ENCODE measurements at regions not wholly inside any gene's neighbourhood (a gene's known extent, or its start where the extent isn't known, plus 50 kb on each side); places are given as distances from the start of the nearest gene placed in this dataset.
"Not testable (repeated sequence)": the region's sequence is repeated elsewhere in the genome, so short reads cannot be mapped to it uniquely, and the experiment has no call there.

DNA sequence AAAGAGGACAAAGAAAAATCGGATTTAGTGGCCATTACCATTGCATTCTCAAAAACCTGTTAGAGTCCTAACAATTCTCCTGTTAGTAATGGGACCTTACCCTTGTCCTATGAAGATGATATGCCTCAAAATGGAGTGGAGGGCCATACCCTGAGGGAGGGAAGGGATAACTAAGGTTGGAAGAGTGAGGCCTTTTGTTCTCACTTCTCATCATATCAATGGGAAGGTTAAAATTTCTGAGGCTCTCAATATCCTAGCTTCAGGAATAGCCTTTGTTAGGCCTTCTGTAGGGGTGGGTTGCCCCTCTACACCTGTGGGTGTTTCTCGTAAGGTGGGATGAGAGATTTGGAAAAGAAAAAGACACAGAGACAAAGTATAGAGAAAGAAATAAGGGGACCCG lies 109.4 kb upstream of the SGIP1 start:
- H3K27me3 ChIP-seq (ENCODE audit: control insufficient read depth, insufficient read depth, low read length); H3K27ac ChIP-seq (ENCODE audit: low read length); DNase-seq; H3K4me3 ChIP-seq (ENCODE audit: low read length); H3K4me1 ChIP-seq (ENCODE audit: control insufficient read depth, insufficient read depth, low read length); H3K36me3 ChIP-seq (ENCODE audit: control insufficient read depth, insufficient read depth, low read length); H3K9me3 ChIP-seq (replicated peaks; ENCODE audit: control insufficient read depth, low read depth, low read length): not testable (repeated sequence)
- WGBS (ENCODE audit: insufficient coverage), result no CpG with 5 or more reads among the region's 3 CpGs

DNA sequence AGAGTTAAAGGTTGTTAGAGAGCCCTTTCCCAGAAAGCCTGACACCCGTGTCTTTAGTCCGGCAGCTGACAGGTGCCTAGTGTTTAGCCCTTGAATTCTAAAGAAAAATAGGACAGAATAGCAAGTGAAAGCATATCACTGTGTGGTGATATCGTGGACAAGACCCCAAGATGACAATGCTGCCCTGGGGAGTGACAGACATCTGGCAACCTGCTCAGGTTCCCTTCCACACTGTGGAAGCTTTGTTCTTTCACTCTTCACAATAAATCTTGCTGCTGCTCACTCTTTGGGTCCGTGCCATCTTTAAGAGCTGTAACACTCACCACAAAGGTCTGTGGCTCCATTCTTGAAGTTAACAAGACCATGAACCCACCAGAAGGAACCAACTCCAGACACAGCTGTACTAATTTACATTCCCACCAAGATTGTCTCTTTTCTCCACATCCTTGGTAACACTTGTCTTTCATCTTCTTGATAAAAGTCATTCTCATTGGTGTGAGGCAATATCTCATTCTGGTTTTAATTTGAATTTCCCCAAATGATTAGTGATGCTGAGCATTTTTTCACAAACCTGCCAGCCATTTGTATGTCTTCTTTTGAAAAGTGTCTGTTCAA lies 107.6 kb upstream of the SGIP1 start:
- Histone ChIP-seq H3K27ac (ENCODE audit: low read length) (no peak overlapping the region), H3K36me3 (ENCODE audit: control insufficient read depth, insufficient read depth, low read length) (no peaks in the 10 kb centered on the region), H3K9me3 (replicated peaks; ENCODE audit: control insufficient read depth, low read depth, low read length) (peaks cover 10% of the 10 kb centered on the region), H3K4me3 (ENCODE audit: low read length) (no peak overlapping the region), H3K4me1 (ENCODE audit: control insufficient read depth, insufficient read depth, low read length) (no peaks in the 10 kb centered on the region), H3K27me3 (ENCODE audit: control insufficient read depth, insufficient read depth, low read length) (no peaks in the 10 kb centered on the region)
- 27% methylated on average over 2 of the region's 4 CpGs for WGBS (ENCODE audit: insufficient coverage)
- DNase-seq, result no peak

DNA sequence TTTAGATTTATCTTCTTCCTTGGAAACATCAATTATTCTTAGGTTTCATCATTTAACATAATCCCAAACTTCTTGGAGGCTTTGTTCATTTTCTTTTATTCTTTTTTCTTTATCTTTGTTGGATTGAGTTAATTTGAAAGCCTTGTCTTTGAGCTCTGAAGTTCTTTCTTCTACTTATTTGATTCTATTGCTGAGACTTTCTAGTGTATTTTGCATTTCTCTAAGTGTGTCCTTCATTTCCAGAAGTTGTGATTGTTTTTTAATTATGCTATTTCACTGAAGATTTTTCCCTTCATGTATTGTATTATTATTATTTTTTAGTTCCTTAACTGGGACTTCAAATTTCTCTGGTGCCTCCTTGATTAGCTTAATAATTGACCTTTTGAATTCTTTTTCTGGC lies 103.1 kb upstream of the SGIP1 start:
- H3K9me3 ChIP-seq (replicated peaks; ENCODE audit: control insufficient read depth, low read depth, low read length), result peaks cover 13% of the 10 kb centered on the region
- H3K27ac ChIP-seq (ENCODE audit: low read length); H3K27me3 ChIP-seq (ENCODE audit: control insufficient read depth, insufficient read depth, low read length); DNase-seq; H3K4me1 ChIP-seq (ENCODE audit: control insufficient read depth, insufficient read depth, low read length); H3K36me3 ChIP-seq (ENCODE audit: control insufficient read depth, insufficient read depth, low read length); H3K4me3 ChIP-seq (ENCODE audit: low read length): not testable (repeated sequence)

DNA sequence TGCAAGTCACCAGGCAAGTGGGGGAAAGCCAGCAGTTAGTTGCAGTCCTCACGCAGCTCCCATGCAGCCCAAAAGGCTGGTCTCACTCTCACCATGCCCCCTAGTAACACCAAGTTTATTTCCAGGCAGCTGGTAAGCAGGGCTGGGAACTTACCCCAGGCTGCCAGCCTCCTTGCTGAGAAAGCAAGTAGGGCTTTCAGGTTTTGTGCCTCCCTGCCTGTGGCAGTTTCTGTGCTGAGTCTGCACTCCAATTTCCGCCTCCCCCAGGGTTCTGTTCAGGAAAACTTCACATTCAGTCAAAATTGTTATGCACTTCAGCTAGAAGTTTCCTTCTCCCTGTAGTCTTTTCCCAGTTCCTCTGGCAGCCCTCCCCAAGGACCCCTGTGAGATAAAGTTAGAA lies 102.0 kb upstream of the SGIP1 start:
- Histone ChIP-seq H3K4me3 (ENCODE audit: low read length) (no peak overlapping the region), H3K4me1 (ENCODE audit: control insufficient read depth, insufficient read depth, low read length) (no peaks in the 10 kb centered on the region), H3K9me3 (replicated peaks; ENCODE audit: control insufficient read depth, low read depth, low read length) (peaks cover 13% of the 10 kb centered on the region), H3K27ac (ENCODE audit: low read length) (no peak overlapping the region), H3K36me3 (ENCODE audit: control insufficient read depth, insufficient read depth, low read length) (no peaks in the 10 kb centered on the region), H3K27me3 (ENCODE audit: control insufficient read depth, insufficient read depth, low read length) (no peaks in the 10 kb centered on the region)
- 75% methylated on average over 2 of the region's 2 CpGs for WGBS (ENCODE audit: insufficient coverage)
- no peak for DNase-seq

DNA sequence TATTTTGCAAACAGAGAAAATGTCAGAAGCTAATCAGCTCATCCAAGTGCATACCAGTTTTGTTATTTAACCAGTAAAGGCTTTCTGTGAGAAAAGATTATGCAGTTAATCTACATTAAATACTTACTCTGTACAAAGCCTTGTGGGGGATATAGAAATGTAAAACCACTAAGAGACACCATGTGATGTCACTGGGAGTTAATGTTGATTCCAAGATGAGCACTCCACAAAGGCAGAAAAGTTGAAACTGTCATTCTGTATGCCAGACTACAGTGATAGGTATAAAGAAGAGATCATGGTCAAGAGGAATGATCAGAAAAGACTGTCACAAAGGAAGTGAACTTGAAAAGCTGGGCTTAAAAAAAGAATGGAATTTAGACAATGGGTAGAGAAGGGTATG lies 100.3 kb upstream of the SGIP1 start:
- Histone ChIP-seq H3K9me3 (replicated peaks; ENCODE audit: control insufficient read depth, low read depth, low read length) (peaks cover 6% of the 10 kb centered on the region), H3K27ac (ENCODE audit: low read length) (no peak overlapping the region), H3K36me3 (ENCODE audit: control insufficient read depth, insufficient read depth, low read length) (no peaks in the 10 kb centered on the region), H3K4me1 (ENCODE audit: control insufficient read depth, insufficient read depth, low read length) (no peaks in the 10 kb centered on the region), H3K27me3 (ENCODE audit: control insufficient read depth, insufficient read depth, low read length) (no peaks in the 10 kb centered on the region), H3K4me3 (ENCODE audit: low read length) (no peak overlapping the region)
- DNase-seq, result no peak

DNA sequence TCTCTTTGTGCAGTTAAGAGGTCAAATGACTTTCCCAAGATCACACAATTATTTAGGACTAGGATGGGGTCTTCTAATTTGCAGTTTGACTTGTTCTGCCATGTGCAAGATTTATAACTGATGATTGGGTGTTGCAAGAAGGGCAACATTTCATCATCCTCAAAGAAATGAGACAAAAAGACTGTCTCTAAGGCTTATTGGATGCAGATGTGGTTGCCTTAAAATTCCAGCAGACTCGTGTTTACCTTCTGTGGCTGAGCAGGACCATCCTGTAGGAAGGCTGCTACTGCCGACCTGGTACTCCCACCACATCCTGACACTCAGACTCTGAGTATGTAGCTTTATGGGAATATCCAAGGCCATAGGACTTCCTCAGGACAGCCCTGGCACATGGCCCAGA lies 99.9 kb upstream of the SGIP1 start:
- H3K27ac ChIP-seq (ENCODE audit: low read length), result no peak overlapping the region
- no peaks in the 10 kb centered on the region for H3K27me3 ChIP-seq (ENCODE audit: control insufficient read depth, insufficient read depth, low read length)
- H3K4me1 ChIP-seq (ENCODE audit: control insufficient read depth, insufficient read depth, low read length), result no peaks in the 10 kb centered on the region
- no peak overlapping the region for H3K4me3 ChIP-seq (ENCODE audit: low read length)
- peaks cover 6% of the 10 kb centered on the region for H3K9me3 ChIP-seq (replicated peaks; ENCODE audit: control insufficient read depth, low read depth, low read length)
- no peak for DNase-seq
- no peaks in the 10 kb centered on the region for H3K36me3 ChIP-seq (ENCODE audit: control insufficient read depth, insufficient read depth, low read length)
- WGBS (ENCODE audit: insufficient coverage), result 10% methylated on average over 2 of the region's 2 CpGs

DNA sequence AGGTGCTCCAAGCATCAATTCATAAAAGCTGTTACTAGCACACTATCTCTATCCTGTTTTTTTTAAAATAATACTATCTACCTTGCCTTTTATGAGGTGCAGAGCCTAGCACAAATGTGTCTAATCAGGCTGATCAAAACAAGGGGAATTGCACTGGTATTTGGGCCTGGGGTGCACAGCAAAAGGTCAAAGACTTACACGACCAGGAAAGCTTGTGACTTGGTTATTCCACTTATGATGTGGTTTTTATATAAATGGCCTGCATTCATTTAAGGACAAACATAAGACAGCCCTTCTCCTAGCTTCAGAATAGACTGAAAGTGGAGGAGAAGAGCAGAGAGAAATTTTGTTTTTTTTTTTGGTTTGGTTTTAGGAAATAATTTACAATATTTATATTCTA lies 98.4 kb upstream of the SGIP1 start:
- WGBS (ENCODE audit: insufficient coverage), result no CpG with 5 or more reads among the region's 1 CpG
- H3K36me3 ChIP-seq (ENCODE audit: control insufficient read depth, insufficient read depth, low read length), result no peaks in the 10 kb centered on the region
- H3K4me1 ChIP-seq (ENCODE audit: control insufficient read depth, insufficient read depth, low read length), result no peaks in the 10 kb centered on the region
- no peaks in the 10 kb centered on the region for H3K27me3 ChIP-seq (ENCODE audit: control insufficient read depth, insufficient read depth, low read length)
- H3K27ac ChIP-seq (ENCODE audit: low read length), result no peak overlapping the region
- peaks cover 6% of the 10 kb centered on the region for H3K9me3 ChIP-seq (replicated peaks; ENCODE audit: control insufficient read depth, low read depth, low read length)
- DNase-seq, result no peak
- no peak overlapping the region for H3K4me3 ChIP-seq (ENCODE audit: low read length)

DNA sequence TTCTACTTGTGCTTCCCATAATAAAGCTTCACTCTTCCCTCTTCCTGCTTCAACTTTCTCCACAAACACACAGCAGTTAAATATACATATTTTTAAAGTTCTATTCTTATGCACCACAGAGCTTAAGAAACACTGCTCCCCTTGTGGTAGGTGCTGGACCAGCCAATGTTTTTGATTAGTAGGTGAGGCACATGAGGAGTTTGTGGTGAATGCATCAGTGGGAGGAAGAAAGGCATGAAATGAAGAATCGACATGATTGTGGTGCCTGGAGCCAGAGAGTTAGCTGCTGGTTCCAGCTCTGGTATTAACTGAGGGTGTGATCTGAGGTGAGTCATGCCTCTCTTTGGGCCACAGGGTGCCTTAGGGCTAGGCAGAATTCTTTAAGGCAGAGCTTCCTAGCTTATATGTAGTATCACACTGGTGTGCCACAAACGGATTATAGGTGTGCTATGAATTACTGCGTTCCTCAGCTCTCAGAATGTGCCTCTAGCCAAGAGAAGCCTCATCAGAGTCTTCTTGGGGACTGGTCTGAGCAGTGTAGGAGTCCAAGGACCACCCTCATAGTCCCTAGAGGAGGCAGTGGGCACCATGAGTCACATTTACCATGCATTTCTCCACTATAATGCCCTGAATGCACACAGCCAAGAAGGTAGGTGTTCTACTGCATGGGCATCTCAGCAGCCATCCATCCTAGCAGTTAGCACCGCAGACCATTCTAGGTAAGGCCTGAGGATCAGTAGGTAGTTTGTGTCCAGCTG lies 97.4 kb upstream of the SGIP1 start:
- 88% methylated on average over 2 of the region's 4 CpGs for WGBS (ENCODE audit: insufficient coverage)
- no peak overlapping the region for H3K4me3 ChIP-seq (ENCODE audit: low read length)
- H3K36me3 ChIP-seq (ENCODE audit: control insufficient read depth, insufficient read depth, low read length), result no peaks in the 10 kb centered on the region
- H3K27me3 ChIP-seq (ENCODE audit: control insufficient read depth, insufficient read depth, low read length), result no peaks in the 10 kb centered on the region
- H3K27ac ChIP-seq (ENCODE audit: low read length), result no peak overlapping the region
- peaks cover under 1% of the 10 kb centered on the region for H3K9me3 ChIP-seq (replicated peaks; ENCODE audit: control insufficient read depth, low read depth, low read length)
- H3K4me1 ChIP-seq (ENCODE audit: control insufficient read depth, insufficient read depth, low read length), result no peaks in the 10 kb centered on the region
- no peak for DNase-seq

DNA sequence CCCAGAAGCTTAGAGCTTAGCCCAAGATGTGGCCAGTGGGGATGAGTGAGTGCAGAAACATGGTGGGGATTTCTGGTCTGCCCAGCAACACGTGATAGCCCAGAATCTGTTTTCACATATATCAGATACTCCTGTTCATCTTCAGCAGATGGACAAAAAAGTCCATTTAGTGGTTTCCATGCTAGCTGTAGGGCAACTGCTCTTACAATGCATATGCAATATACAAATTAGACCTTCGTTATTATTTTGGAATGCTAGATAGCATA lies 96.9 kb upstream of the SGIP1 start:
- no peak for DNase-seq
- Histone ChIP-seq H3K27ac (ENCODE audit: low read length) (no peak overlapping the region), H3K36me3 (ENCODE audit: control insufficient read depth, insufficient read depth, low read length) (no peaks in the 10 kb centered on the region), H3K9me3 (replicated peaks; ENCODE audit: control insufficient read depth, low read depth, low read length) (no peaks in the 10 kb centered on the region), H3K4me1 (ENCODE audit: control insufficient read depth, insufficient read depth, low read length) (no peaks in the 10 kb centered on the region), H3K4me3 (ENCODE audit: low read length) (no peak overlapping the region), H3K27me3 (ENCODE audit: control insufficient read depth, insufficient read depth, low read length) (no peaks in the 10 kb centered on the region)
- WGBS (ENCODE audit: insufficient coverage), result no CpG with 5 or more reads among the region's 2 CpGs

DNA sequence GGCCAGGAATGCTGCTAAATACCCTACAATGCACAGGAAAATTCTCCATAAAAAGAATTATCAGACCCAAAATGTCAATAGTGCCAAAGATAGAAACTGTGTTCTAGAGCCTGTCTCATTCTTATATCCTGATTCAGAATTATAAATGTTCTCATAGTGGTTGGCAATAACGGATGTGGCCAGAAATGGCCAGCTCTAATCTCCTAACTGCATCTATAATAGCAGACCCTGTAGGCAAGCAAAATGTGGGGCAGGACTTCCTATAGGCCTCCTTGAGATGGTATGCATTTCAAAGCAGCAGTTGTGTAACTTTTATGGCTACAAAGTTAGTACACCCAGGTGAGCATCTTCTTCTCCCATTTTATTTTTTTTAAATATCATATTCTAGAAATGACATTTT lies 95.9 kb upstream of the SGIP1 start:
- Histone ChIP-seq H3K9me3 (replicated peaks; ENCODE audit: control insufficient read depth, low read depth, low read length) (no peaks in the 10 kb centered on the region), H3K4me3 (ENCODE audit: low read length) (no peak overlapping the region), H3K36me3 (ENCODE audit: control insufficient read depth, insufficient read depth, low read length) (no peaks in the 10 kb centered on the region), H3K27ac (ENCODE audit: low read length) (no peak overlapping the region), H3K27me3 (ENCODE audit: control insufficient read depth, insufficient read depth, low read length) (no peaks in the 10 kb centered on the region), H3K4me1 (ENCODE audit: control insufficient read depth, insufficient read depth, low read length) (no peaks in the 10 kb centered on the region)
- no CpG with 5 or more reads among the region's 1 CpG for WGBS (ENCODE audit: insufficient coverage)
- no peak for DNase-seq

DNA sequence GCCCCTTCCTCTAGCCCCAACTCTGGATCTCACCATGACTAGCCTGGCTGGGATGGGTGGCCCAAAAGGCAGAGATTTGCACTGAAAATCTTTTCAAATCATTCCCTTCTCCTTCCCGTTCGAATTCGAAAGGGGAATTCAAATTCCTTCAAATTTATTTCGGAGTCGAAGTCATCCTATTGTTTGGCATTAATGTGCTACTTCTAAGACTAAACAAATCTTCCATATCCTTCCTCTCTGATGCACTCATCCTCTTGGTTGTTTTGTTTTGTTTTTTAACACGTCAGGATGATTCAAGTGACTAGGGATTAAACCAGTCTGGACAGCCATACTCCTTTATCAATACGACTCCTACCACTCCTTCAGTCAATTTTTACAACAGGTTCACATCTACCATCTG lies 95.5 kb upstream of the SGIP1 start:
- 60% methylated on average over 1 of the region's 7 CpGs for whole genome bisulfite sequencing (ENCODE audit: insufficient coverage)
- DNase-seq, result no peak
- Histone ChIP-seq H3K27me3 (ENCODE audit: control insufficient read depth, insufficient read depth, low read length) (no peaks in the 10 kb centered on the region), H3K27ac (ENCODE audit: low read length) (peak overlapping the region; percentile 22), H3K4me3 (ENCODE audit: low read length) (no peak overlapping the region), H3K36me3 (ENCODE audit: control insufficient read depth, insufficient read depth, low read length) (no peaks in the 10 kb centered on the region), H3K4me1 (ENCODE audit: control insufficient read depth, insufficient read depth, low read length) (no peaks in the 10 kb centered on the region), H3K9me3 (replicated peaks; ENCODE audit: control insufficient read depth, low read depth, low read length) (no peaks in the 10 kb centered on the region)
